HepG2 (cell line): ENCODE measurements at regions not wholly inside any gene's neighbourhood (a gene's known extent, or its start where the extent isn't known, plus 50 kb on each side); places are given as distances from the start of the nearest gene placed in this dataset.

Experiments used
- ATAC-seq: fragments of 200-7000 bp; cut with Tn5 transposase; 3 replicates; pipeline ENCODE4 v1.9.1; 2020; ENCODE audit warnings: mild to moderate bottlenecking, moderate library complexity
- BruUV-seq: library from RNA; stranded (reverse); fragments of 400-500 nt; replicated peaks from 2 replicates; lab custom pipeline; 2021; lab: Mats Ljungman, UMichigan
- CTCF ChIA-PET: fragments of 300-600 bp; formaldehyde crosslinking; extraction: SDS; loops from one replicate; lab custom pipeline; 2021; ENCODE audit warnings: low total read pairs, inconsistent platforms, low intra/inter-chr PET ratio; lab: Yijun Ruan, JAX
- POLR2A ChIA-PET: fragments of 350-600 bp; sonication (Branson Sonifier 250); formaldehyde crosslinking; loops from one replicate; lab custom pipeline; 2020; ENCODE audit warnings: antibody characterized with exemption, inconsistent platforms; lab: Yijun Ruan, JAX
- DNase-seq: peaks from one replicate; pipeline ENCODE4 v3.0.0-alpha.2; 2015; ENCODE audit warnings: low spot score
- FAIRE-seq: peaks from 3 replicates; lab custom pipeline; 2011; peaks lifted over from hg19 to GRCh38; lab: Jason Lieb, UNC
- H2AFZ ChIP-seq: one replicate; pipeline ENCODE4 v1.6.1; 2011; ENCODE audit warnings: low read length, inconsistent platforms
- H3K27ac ChIP-seq: fragments of 300-600 bp; 3 replicates; pipeline ENCODE4 v1.8.0; 2011; ENCODE audit warnings: mixed run types, mild to moderate bottlenecking, mixed read lengths, low read length, inconsistent platforms; ENCODE audit not compliant: insufficient read depth; ENCODE audit errors: extremely low read length
- H3K27me3 ChIP-seq, 2 experiments: fragments of 200-600 bp in 1 of 2; 2 replicates in 1 of 2; 3 replicates in 1 of 2; pipeline versions ENCODE4 v1.6.0 to v1.8.0; 2011; ENCODE audit warnings: low read length in 2 of 2, mild to moderate bottlenecking in 2 of 2, moderate library complexity in 2 of 2, inconsistent platforms in 1 of 2; ENCODE audit not compliant: insufficient read depth in 2 of 2, control insufficient read depth in 1 of 2
- H3K36me3 ChIP-seq, 2 experiments: fragments of 200-600 bp in 1 of 2; replicated peaks in 1 of 2; 2 replicates in 1 of 2; 3 replicates in 1 of 2; pipeline versions ENCODE4 v1.5.1 to v1.8.0; 2011; ENCODE audit warnings: low read length in 2 of 2, inconsistent platforms in 1 of 2; ENCODE audit not compliant: insufficient read depth in 2 of 2, control insufficient read depth in 1 of 2
- H3K4me1 ChIP-seq: 2 replicates; pipeline ENCODE4 v1.5.1; 2012; ENCODE audit warnings: low read length, inconsistent platforms; ENCODE audit not compliant: insufficient read depth
- H3K4me2 ChIP-seq: 2 replicates; pipeline ENCODE4 v1.6.0; 2011; ENCODE audit warnings: low read depth, low read length, inconsistent platforms
- H3K4me3 ChIP-seq, 3 experiments: fragments of 200-600 bp in 1 of 3; sonication (generic), shearing (Covaris generic) in 1 of 3; replicated peaks in 1 of 3; 2 replicates each; pipeline ENCODE4 v1.5.1; 2011 to 2016; ENCODE audit warnings: low read length in 3 of 3, inconsistent platforms in 2 of 3, low read depth in 2 of 3, mild to moderate bottlenecking in 2 of 3, control low read depth in 1 of 3, mixed read lengths in 1 of 3; ENCODE audit not compliant: insufficient read depth in 1 of 3
- H3K79me2 ChIP-seq: one replicate; pipeline ENCODE4 v1.6.1; 2011; ENCODE audit warnings: low read length, inconsistent platforms; ENCODE audit not compliant: insufficient read depth
- H3K9ac ChIP-seq: 2 replicates; pipeline ENCODE4 v1.6.0; 2011; ENCODE audit warnings: mild to moderate bottlenecking, low read depth, low read length, inconsistent platforms; ENCODE audit not compliant: insufficient read depth
- H3K9me3 ChIP-seq: 2 replicates; pipeline ENCODE4 v1.5.1; 2012; ENCODE audit warnings: mild to moderate bottlenecking, low read length
- H4K20me1 ChIP-seq: 2 replicates; pipeline ENCODE4 v1.6.0; 2011; ENCODE audit warnings: inconsistent platforms, mild to moderate bottlenecking, low read length, moderate library complexity; ENCODE audit not compliant: insufficient read depth
- CC2D1A ChIP-seq: sonication (generic); formaldehyde crosslinking; IDR thresholded peaks from 2 replicates; pipeline ENCODE4 v1.8.1; 2023; ENCODE audit warnings: mild to moderate bottlenecking, missing genetic modification reagents
- EZH2 ChIP-seq: conservative IDR thresholded peaks from 2 replicates; pipeline ENCODE4 v1.6.1; 2012; ENCODE audit warnings: mild to moderate bottlenecking, low read depth, low read length, moderate library complexity
- FOXK2 ChIP-seq: fragments of 450-650 bp; IDR thresholded peaks from 2 replicates; pipeline ENCODE4 v1.6.1; 2016
- JARID2 ChIP-seq: sonication (generic); formaldehyde crosslinking; IDR thresholded peaks from 2 replicates; pipeline ENCODE4 v1.8.1; 2023; ENCODE audit warnings: missing genetic modification reagents, inconsistent platforms; ENCODE audit not compliant: insufficient replicate concordance
- MEIS1 ChIP-seq: sonication (generic); formaldehyde crosslinking; IDR thresholded peaks from 2 replicates; pipeline ENCODE4 v1.9.0; 2021; ENCODE audit warnings: mild to moderate bottlenecking, missing genetic modification reagents, moderate library complexity, borderline replicate concordance
- NCOA5 ChIP-seq: sonication (generic); formaldehyde crosslinking; IDR thresholded peaks from 2 replicates; pipeline ENCODE4 v1.4.0; 2020; ENCODE audit warnings: missing genetic modification reagents
- RARA ChIP-seq: IDR thresholded peaks from 2 replicates; pipeline ENCODE4 v1.6.1; 2016; ENCODE audit warnings: missing genetic modification reagents, missing compliant biosample characterization
- REL ChIP-seq: sonication (generic); formaldehyde crosslinking; conservative IDR thresholded peaks from 2 replicates; pipeline ENCODE4 v1.8.0; 2022; ENCODE audit warnings: mild to moderate bottlenecking, missing genetic modification reagents, moderate library complexity
- TSC22D2 ChIP-seq: sonication (generic); formaldehyde crosslinking; IDR thresholded peaks from 2 replicates; pipeline ENCODE4 v1.5.1; 2020; ENCODE audit warnings: missing genetic modification reagents, mild to moderate bottlenecking, borderline replicate concordance
- ZNF557 ChIP-seq: sonication (generic); formaldehyde crosslinking; IDR thresholded peaks from 2 replicates; pipeline ENCODE4 v1.4.0; 2020; ENCODE audit warnings: missing genetic modification reagents
- ZNF660 ChIP-seq: sonication (generic); formaldehyde crosslinking; IDR thresholded peaks from 2 replicates; pipeline ENCODE4 v1.5.1; 2020; ENCODE audit warnings: mild to moderate bottlenecking, low read depth, missing genetic modification reagents, borderline replicate concordance
- ZNF75D ChIP-seq: sonication (generic); formaldehyde crosslinking; IDR thresholded peaks from 2 replicates; pipeline ENCODE4 v1.8.1; 2023; ENCODE audit warnings: missing genetic modification reagents, mild to moderate bottlenecking, borderline replicate concordance
- WGBS: methylation state at CpG from one replicate; pipeline ENCODE4 v1.1.6; 2017; ENCODE audit warnings: low lambda C conversion rate; 5-methylcytosine and 5-hydroxymethylcytosine counted together
- in situ Hi-C: cut with HindIII; loops from 2 replicates; pipeline ENCODE4 v1.10.0; 2017; ENCODE audit warnings: low pct_unique_long_range_greater_than_20kb; ENCODE audit not compliant: extremely low pct_ligation_motif_present
- intact Hi-C: fragments of 100-400 bp; cut with micrococcal nuclease; formaldehyde crosslinking; loops from one replicate; pipeline ENCODE4 v1.10.0; 2022; ENCODE audit not compliant: unreplicated experiment

DNA sequence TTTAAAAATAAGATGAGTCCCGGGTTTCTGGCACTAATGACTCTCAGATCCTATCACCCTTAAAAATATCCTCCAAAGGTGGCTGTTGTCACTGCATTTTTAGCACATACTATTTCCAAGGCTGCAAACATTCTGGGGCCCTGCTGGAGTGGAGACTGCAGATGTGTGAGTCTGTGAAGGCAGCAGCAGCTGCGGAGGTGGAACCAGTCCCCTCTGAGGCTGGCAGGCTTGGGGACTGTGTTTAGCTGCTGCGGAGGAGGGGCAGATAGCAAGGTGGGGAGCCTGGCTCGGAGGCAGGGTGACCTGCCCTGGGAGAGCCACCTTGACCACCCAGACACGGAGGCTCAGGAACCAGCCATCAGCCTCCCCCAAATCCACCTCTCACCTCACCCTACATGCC lies 77.0 kb downstream of the C5orf15 start:
- no peak overlapping the region for H3K9ac ChIP-seq
- no peak for DNase-seq

DNA sequence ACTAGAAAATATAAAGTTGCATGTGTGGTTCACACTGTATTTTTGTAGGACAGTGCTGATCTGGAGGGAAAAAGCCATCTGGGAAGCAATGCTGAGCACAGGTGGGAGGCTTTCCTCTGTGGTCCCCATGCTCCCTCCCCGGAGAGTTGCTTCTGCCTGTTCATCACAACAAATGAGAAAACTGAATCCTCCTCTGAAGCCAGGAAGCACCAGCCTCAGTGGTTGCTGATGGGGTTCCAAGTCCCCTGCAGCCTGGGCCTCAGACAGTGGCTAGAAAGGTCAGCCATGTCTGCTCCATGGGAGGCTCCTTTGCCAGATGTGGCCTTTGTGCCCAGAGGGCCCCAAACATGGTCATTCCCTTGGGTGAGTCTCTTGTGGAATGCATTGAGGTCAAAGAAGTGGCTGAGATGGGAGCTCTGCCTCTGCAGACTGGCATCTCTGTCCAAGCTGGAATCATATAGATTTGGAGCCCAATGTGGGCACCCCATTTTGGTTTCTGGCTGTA lies 77.6 kb downstream of the C5orf15 start:
- no peak for TF ChIP-seq REL
- no peak for TF ChIP-seq MEIS1 (CRISPR knock-in tag)
- TF ChIP-seq EZH2: no peak
- no peak for TF ChIP-seq ZNF660 (CRISPR knock-in tag)
- TF ChIP-seq TSC22D2 (CRISPR knock-in tag): no peak
- no peak for TF ChIP-seq JARID2 (CRISPR knock-in tag)
- no peak for TF ChIP-seq FOXK2
- Histone ChIP-seq H4K20me1 (no peaks in the 10 kb centered on the region), H2AFZ (no peak overlapping the region), H3K4me2 (no peak overlapping the region), H3K4me1 (no peaks in the 10 kb centered on the region), H3K79me2 (no peaks in the 10 kb centered on the region), H3K4me3 (no peak overlapping the region), H3K9me3 (no peaks in the 10 kb centered on the region), H3K36me3 (no peaks in the 10 kb centered on the region), H3K27ac (no peak overlapping the region), H3K9ac (no peak overlapping the region), H3K27me3 (peaks cover 1 to 4% of the 10 kb centered on the region in 2 experiments; a peak in 2 of 5 replicates)
- no TSS peak for BruUV-seq
- ChIA-PET CTCF (no interaction called here), POLR2A (no interaction called here)
- WGBS: 10% methylated on average over 1 of the region's 1 CpG
- no peak for DNase-seq
- no peak for FAIRE-seq
- in situ Hi-C loops: no loop called here
- ATAC-seq: no peak
- intact Hi-C loops: no loop called here

More for the DNA sequence above, 77.0 kb downstream of the C5orf15 start:
- in situ Hi-C loops (no loop called here), intact Hi-C loops (no loop called here)
- Histone ChIP-seq H3K9me3 (no peaks in the 10 kb centered on the region), H4K20me1 (no peaks in the 10 kb centered on the region), H3K27ac (no peak overlapping the region), H3K79me2 (no peaks in the 10 kb centered on the region), H3K36me3 (no peaks in the 10 kb centered on the region), H3K4me1 (no peaks in the 10 kb centered on the region), H3K4me2 (no peak overlapping the region), H3K4me3 (no peak overlapping the region), H2AFZ (no peak overlapping the region), H3K27me3 (peaks cover 1 to 4% of the 10 kb centered on the region in 2 experiments; a peak in 2 of 5 replicates)
- ChIA-PET CTCF (no interaction called here), POLR2A (no interaction called here)
- BruUV-seq: no TSS peak
- FAIRE-seq (no peak), ATAC-seq (no peak)
- TF ChIP-seq ZNF75D (CRISPR knock-in tag) (no peak), RARA (CRISPR knock-in tag) (no peak), CC2D1A (CRISPR knock-in tag) (no peak), NCOA5 (CRISPR knock-in tag) (no peak), ZNF557 (CRISPR knock-in tag) (no peak)
- 28% methylated on average over 4 of the region's 5 CpGs for WGBS
